GM23248 (cell line): ENCODE measurements at regions not wholly inside any gene's neighbourhood (a gene's known extent, or its start where the extent isn't known, plus 50 kb on each side); places are given as distances from the start of the nearest gene placed in this dataset.

ENCODE experiments used
- DNase-seq: peaks from one replicate; pipeline ENCODE4 v3.0.0-alpha.2; 2015
- H2AFZ ChIP-seq: fragments of 200-600 bp; sonication (generic); 2 replicates; pipeline ENCODE4 v1.6.1; 2016; ENCODE audit warnings: antibody characterized with exemption
- H3F3A ChIP-seq: fragments of 200-600 bp; sonication (generic); 2 replicates; pipeline ENCODE4 v1.6.1; 2016; ENCODE audit warnings: mild to moderate bottlenecking, antibody characterized with exemption, mixed run types; ENCODE audit not compliant: insufficient read depth
- H3K27ac ChIP-seq: fragments of 200-600 bp; sonication (generic); 2 replicates; pipeline ENCODE4 v1.5.1; 2016; ENCODE audit warnings: mild to moderate bottlenecking
- H3K27me3 ChIP-seq: fragments of 200-600 bp; sonication (generic); replicated peaks from 2 replicates; pipeline ENCODE4 v1.6.1; 2016; ENCODE audit warnings: mild to moderate bottlenecking; ENCODE audit not compliant: insufficient read depth
- H3K36me3 ChIP-seq: fragments of 200-600 bp; sonication (generic); 2 replicates; pipeline ENCODE4 v1.6.1; 2016; ENCODE audit warnings: low read depth, mild to moderate bottlenecking
- H3K4me1 ChIP-seq: fragments of 200-600 bp; sonication (generic); 2 replicates; pipeline ENCODE4 v1.6.1; 2016; ENCODE audit warnings: mild to moderate bottlenecking; ENCODE audit not compliant: insufficient read depth
- H3K4me2 ChIP-seq: fragments of 200-600 bp; sonication (generic); one replicate; pipeline ENCODE4 v1.6.1; 2016; ENCODE audit warnings: mild to moderate bottlenecking; ENCODE audit not compliant: unreplicated experiment
- H3K4me3 ChIP-seq: fragments of 200-600 bp; sonication (generic); 2 replicates; pipeline ENCODE4 v1.5.1; 2016; ENCODE audit warnings: mild to moderate bottlenecking
- H3K79me2 ChIP-seq: fragments of 200-600 bp; sonication (generic); 2 replicates; pipeline ENCODE4 v1.6.1; 2016; ENCODE audit warnings: mild to moderate bottlenecking; ENCODE audit not compliant: insufficient read depth
- H3K9ac ChIP-seq: fragments of 200-600 bp; sonication (generic); 2 replicates; pipeline ENCODE4 v1.6.1; 2016; ENCODE audit warnings: mild to moderate bottlenecking
- H3K9me2 ChIP-seq: fragments of 200-600 bp; sonication (generic); 2 replicates; pipeline ENCODE4 v1.6.1; 2016; ENCODE audit warnings: mixed run types, mild to moderate bottlenecking, moderate library complexity; ENCODE audit not compliant: insufficient read depth
- H3K9me3 ChIP-seq: fragments of 200-600 bp; sonication (generic); one replicate; pipeline ENCODE4 v1.6.1; 2017; ENCODE audit warnings: low read depth
- H4K20me1 ChIP-seq: fragments of 200-600 bp; sonication (generic); 2 replicates; pipeline ENCODE4 v1.6.0; 2016; ENCODE audit not compliant: insufficient read depth
- EZH2 ChIP-seq: fragments of 200-600 bp; sonication (generic); IDR thresholded peaks from 2 replicates; pipeline ENCODE4 v1.6.1; 2018; ENCODE audit warnings: antibody characterized with exemption, mild to moderate bottlenecking; ENCODE audit not compliant: insufficient read depth, poor library complexity, severe bottlenecking
- EZH2phosphoT487 ChIP-seq: fragments of 200-600 bp; sonication (generic); IDR thresholded peaks from 2 replicates; pipeline ENCODE4 v1.6.1; 2018; ENCODE audit warnings: antibody characterized with exemption, moderate library complexity, mild to moderate bottlenecking, low read depth; ENCODE audit not compliant: insufficient read depth
- WGBS, 2 experiments: methylation state at CpG; one replicate each; pipeline ENCODE4 v1.1.6; 2015 to 2017; ENCODE audit warnings: low lambda C conversion rate in 2 of 2, low coverage in 1 of 2; ENCODE audit errors: missing lambda C conversion rate in 2 of 2; 5-methylcytosine and 5-hydroxymethylcytosine counted together
- in situ Hi-C: fragments of 300-500 bp; cut with MboI; formaldehyde crosslinking; loops from 2 replicates; pipeline ENCODE4 v1.15.0; 2020

- Histone ChIP-seq H3K36me3 (no peaks in the 10 kb centered on the region), H3K27me3 (no peaks in the 10 kb centered on the region), H3K4me1 (peaks cover 22% of the 10 kb centered on the region), H3K9ac (no peak overlapping the region), H3K9me3 (no peaks in the 10 kb centered on the region), H2AFZ (no peak overlapping the region), H3K27ac (no peak overlapping the region), H3K79me2 (no peaks in the 10 kb centered on the region), H3K4me3 (no peak overlapping the region), H3K4me2 (no peak overlapping the region), H4K20me1 (no peaks in the 10 kb centered on the region), H3K9me2 (no peaks in the 10 kb centered on the region; the same call in 1 of the 2 replicates), H3F3A (peaks cover 23% of the 10 kb centered on the region)
- DNase-seq, result no peak
- in situ Hi-C loops, result no loop called here
- WGBS, 2 experiments, result 63 to 66% methylated on average over 5 of the region's 5 CpGs
- TF ChIP-seq EZH2phosphoT487 (no peak), EZH2 (no peak)
Observed at GRCh38 chr4:53730031-53730805, 138.9 kb upstream of the LNX1 start.

- WGBS, 2 experiments, result 86 to 96% methylated on average over 1 of the region's 1 CpG
- in situ Hi-C loops, result loop anchor here (25.0 kb wide), 3 partner anchors 110 to 710 kb away; no protein-coding TSS in a partner anchor
Observed at GRCh38 chr4:53722110-53722509, 130.8 kb upstream of the LNX1 start.

GRCh38 chr4:53721263-53721662 is 130.0 kb upstream of the LNX1 start:
- Histone ChIP-seq H3K27ac (no peak overlapping the region), H3F3A (peaks cover 17% of the 10 kb centered on the region), H3K9me3 (no peaks in the 10 kb centered on the region), H4K20me1 (no peaks in the 10 kb centered on the region), H3K4me1 (peaks cover 15% of the 10 kb centered on the region), H3K9me2 (no peaks in the 10 kb centered on the region), H3K79me2 (no peaks in the 10 kb centered on the region), H3K36me3 (no peaks in the 10 kb centered on the region), H3K4me2 (no peak overlapping the region), H3K9ac (no peak overlapping the region), H2AFZ (no peak overlapping the region), H3K4me3 (no peak overlapping the region), H3K27me3 (no peaks in the 10 kb centered on the region)
- DNase-seq, result no peak
- TF ChIP-seq EZH2phosphoT487 (no peak), EZH2 (no peak)
- 97 to 100% methylated on average over 1 of the region's 1 CpG for WGBS, 2 experiments
- in situ Hi-C loops, result loop anchor here (25.0 kb wide), 3 partner anchors 109 to 709 kb away; no protein-coding TSS in a partner anchor

More at GRCh38 chr4:53722110-53722509, 130.8 kb upstream of the LNX1 start:
- no peaks in the 10 kb centered on the region for H3K79me2 ChIP-seq
- no peaks in the 10 kb centered on the region for H3K36me3 ChIP-seq
- TF ChIP-seq EZH2phosphoT487, result no peak
- no peak for TF ChIP-seq EZH2
- no peak overlapping the region for H3K4me2 ChIP-seq
- H3K27ac ChIP-seq, result no peak overlapping the region
- no peak overlapping the region for H3K9ac ChIP-seq
- H3K9me2 ChIP-seq, result no peaks in the 10 kb centered on the region
- no peak overlapping the region for H3K4me3 ChIP-seq
- H3K4me1 ChIP-seq, result peaks cover 7% of the 10 kb centered on the region
- no peak overlapping the region for H2AFZ ChIP-seq
- H3K27me3 ChIP-seq, result no peaks in the 10 kb centered on the region
- peaks cover 9% of the 10 kb centered on the region for H3F3A ChIP-seq
- no peaks in the 10 kb centered on the region for H3K9me3 ChIP-seq
- no peak for DNase-seq
- H4K20me1 ChIP-seq, result no peaks in the 10 kb centered on the region

GRCh38 chr4:53720776-53721175 is 129.5 kb upstream of the LNX1 start:
- WGBS, 2 experiments, result 79 to 82% methylated on average over 5 of the region's 5 CpGs
- H3K4me2 ChIP-seq, result no peak overlapping the region

More at GRCh38 chr4:53720776-53721175, 129.5 kb upstream of the LNX1 start:
- TF ChIP-seq EZH2phosphoT487 (no peak), EZH2 (no peak)
- Histone ChIP-seq H3K9me2 (no peaks in the 10 kb centered on the region), H3K9me3 (no peaks in the 10 kb centered on the region), H3K36me3 (no peaks in the 10 kb centered on the region), H3K27me3 (no peaks in the 10 kb centered on the region), H3K4me3 (no peak overlapping the region), H3K4me1 (peaks cover 20% of the 10 kb centered on the region), H3K9ac (no peak overlapping the region), H3F3A (peaks cover 22% of the 10 kb centered on the region), H3K27ac (no peak overlapping the region), H3K79me2 (no peaks in the 10 kb centered on the region), H4K20me1 (no peaks in the 10 kb centered on the region), H2AFZ (no peak overlapping the region)
- in situ Hi-C loops, result loop anchor here (25.0 kb wide), 3 partner anchors 108 to 708 kb away; no protein-coding TSS in a partner anchor
- DNase-seq, result no peak
